ENCODE measurements at regions not wholly inside any gene's neighbourhood (a gene's known extent, or its start where the extent isn't known, plus 50 kb on each side); places are given as distances from the start of the nearest gene placed in this dataset.

DNA sequence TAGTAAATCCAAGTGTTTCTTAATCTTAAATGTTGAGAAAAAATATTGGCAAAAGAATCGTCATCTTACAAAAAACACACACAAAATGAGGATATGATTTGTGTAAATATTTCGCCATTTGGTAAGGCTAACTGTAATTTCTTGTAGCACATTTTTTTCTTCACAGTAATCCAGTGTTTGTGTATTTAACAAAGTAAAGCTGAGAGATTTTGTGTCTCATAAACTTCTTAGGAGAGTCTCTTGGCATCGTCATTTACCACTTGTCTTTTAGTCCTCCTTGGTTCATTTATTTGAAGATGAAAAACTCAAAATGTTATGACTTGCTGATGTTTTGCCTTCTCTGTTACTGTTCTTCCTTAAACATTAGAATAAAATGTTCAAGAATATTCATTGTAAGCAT lies 326.7 kb upstream of the PITX2 start:
- no peaks in the 10 kb centered on the region for H3K36me3 Mint-ChIP-seq (ENCODE audit: low read depth)
- H3K27ac Mint-ChIP-seq = no peak overlapping the region
- H3K4me3 Mint-ChIP-seq = no peak overlapping the region
- POLR2A ChIA-PET = no interaction called here
- ATAC-seq (no peak), DNase-seq (no peak)
- H3K27me3 Mint-ChIP-seq = no peaks in the 10 kb centered on the region
- CTCF ChIA-PET = no interaction called here
- no peaks in the 10 kb centered on the region for H3K9me3 Mint-ChIP-seq (ENCODE audit: low read depth)
- no peaks in the 10 kb centered on the region for H3K4me1 Mint-ChIP-seq
- intact Hi-C loops (cut with DNase I, micrococcal nuclease) = no loop called here

- ATAC-seq = no peak
- Mint-ChIP-seq H3K9me3 (ENCODE audit: low read depth) (no peaks in the 10 kb centered on the region), H3K27me3 (no peaks in the 10 kb centered on the region), H3K4me1 (no peaks in the 10 kb centered on the region), H3K4me3 (no peak overlapping the region), H3K36me3 (ENCODE audit: low read depth) (no peaks in the 10 kb centered on the region), H3K27ac (no peak overlapping the region)
- no peak for DNase-seq
- POLR2A ChIA-PET = no interaction called here
- CTCF ChIA-PET = no interaction called here
- intact Hi-C loops (cut with DNase I, micrococcal nuclease) = no loop called here
Measured at GRCh38 chr4:110950731-110951130, 327.9 kb upstream of the PITX2 start.

- no peak overlapping the region for H3K27ac Mint-ChIP-seq
- CTCF ChIA-PET = no interaction called here
- POLR2A ChIA-PET = no interaction called here
- no peaks in the 10 kb centered on the region for H3K27me3 Mint-ChIP-seq
- no peaks in the 10 kb centered on the region for H3K9me3 Mint-ChIP-seq (ENCODE audit: low read depth)
- DNase-seq (no peak), ATAC-seq (no peak)
- no peaks in the 10 kb centered on the region for H3K4me1 Mint-ChIP-seq
- H3K36me3 Mint-ChIP-seq (ENCODE audit: low read depth) = no peaks in the 10 kb centered on the region
- H3K4me3 Mint-ChIP-seq = no peak overlapping the region
- intact Hi-C loops (cut with DNase I, micrococcal nuclease) = no loop called here
Measured at GRCh38 chr4:110953191-110953590, 330.3 kb upstream of the PITX2 start.

DNA sequence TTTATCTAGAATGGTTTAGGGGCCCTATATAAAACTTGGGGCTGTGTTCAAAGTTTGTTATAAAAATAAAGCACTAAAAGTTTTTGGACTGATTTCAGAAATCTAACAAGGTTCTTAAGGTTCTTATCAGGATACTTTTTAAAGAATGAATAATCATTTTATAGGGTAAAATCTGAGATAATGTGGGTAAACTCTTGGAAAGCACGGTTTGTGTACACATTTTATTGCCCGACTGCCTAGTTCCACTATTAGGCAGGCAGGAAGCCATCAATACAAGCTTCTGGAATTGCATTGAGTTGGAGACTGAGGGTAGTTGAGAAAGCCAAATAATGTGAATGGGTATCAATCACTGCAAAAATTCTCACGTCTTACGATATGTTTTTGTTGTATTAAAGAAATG lies 331.0 kb upstream of the PITX2 start:
- intact Hi-C loops (cut with DNase I, micrococcal nuclease) = no loop called here
- ATAC-seq (no peak), DNase-seq (no peak)
- ChIA-PET CTCF (no interaction called here), POLR2A (no interaction called here)
- Mint-ChIP-seq H3K36me3 (ENCODE audit: low read depth) (no peaks in the 10 kb centered on the region), H3K4me1 (no peaks in the 10 kb centered on the region), H3K27me3 (no peaks in the 10 kb centered on the region), H3K27ac (no peak overlapping the region), H3K4me3 (no peak overlapping the region), H3K9me3 (ENCODE audit: low read depth) (no peaks in the 10 kb centered on the region)

GRCh38 chr4:110955748-110956147 lies 332.9 kb upstream of the PITX2 start:
- intact Hi-C loops (cut with DNase I, micrococcal nuclease) = no loop called here
- no peak for ATAC-seq
- H3K27me3 Mint-ChIP-seq = no peaks in the 10 kb centered on the region
- POLR2A ChIA-PET = no interaction called here
- no peak overlapping the region for H3K27ac Mint-ChIP-seq
- CTCF ChIA-PET = no interaction called here
- no peaks in the 10 kb centered on the region for H3K4me1 Mint-ChIP-seq
- H3K4me3 Mint-ChIP-seq = no peak overlapping the region
- DNase-seq = no peak
- no peaks in the 10 kb centered on the region for H3K36me3 Mint-ChIP-seq (ENCODE audit: low read depth)
- H3K9me3 Mint-ChIP-seq (ENCODE audit: low read depth) = no peaks in the 10 kb centered on the region

DNA sequence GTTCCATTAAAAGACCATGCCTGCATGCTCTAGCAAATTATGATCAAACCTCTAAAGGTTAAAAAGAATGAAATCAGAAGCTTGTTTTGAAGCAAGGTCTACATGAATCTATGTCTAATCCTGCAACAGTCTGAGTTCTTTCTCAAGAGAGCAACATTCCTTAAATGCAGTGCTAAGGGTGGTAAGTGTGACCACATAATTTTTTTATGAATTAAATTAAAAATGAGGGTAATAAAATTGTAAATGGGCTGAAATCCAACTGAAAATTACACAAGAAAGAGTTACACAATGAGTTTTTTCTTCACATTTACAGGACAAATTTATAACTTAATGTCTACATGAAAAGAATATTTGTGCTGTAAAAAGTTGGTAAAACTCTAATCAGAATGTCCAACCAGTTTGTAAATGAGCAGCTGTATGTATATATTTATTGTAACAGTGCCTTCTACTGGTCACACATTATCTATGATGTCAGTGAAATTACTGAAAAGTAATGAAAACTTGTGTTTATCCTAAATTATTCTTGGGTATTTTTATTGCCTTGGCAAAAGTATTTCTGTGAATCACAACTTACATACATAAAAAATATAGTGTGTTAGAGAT lies 336.3 kb upstream of the PITX2 start:
- DNase-seq (no peak), ATAC-seq (no peak)
- no peaks in the 10 kb centered on the region for H3K9me3 Mint-ChIP-seq (ENCODE audit: low read depth)
- no peaks in the 10 kb centered on the region for H3K27me3 Mint-ChIP-seq
- POLR2A ChIA-PET = no interaction called here
- no peak overlapping the region for H3K27ac Mint-ChIP-seq
- no peaks in the 10 kb centered on the region for H3K36me3 Mint-ChIP-seq (ENCODE audit: low read depth)
- H3K4me1 Mint-ChIP-seq = no peaks in the 10 kb centered on the region
- no peak overlapping the region for H3K4me3 Mint-ChIP-seq
- intact Hi-C loops (cut with DNase I, micrococcal nuclease) = no loop called here
- CTCF ChIA-PET = no interaction called here

DNA sequence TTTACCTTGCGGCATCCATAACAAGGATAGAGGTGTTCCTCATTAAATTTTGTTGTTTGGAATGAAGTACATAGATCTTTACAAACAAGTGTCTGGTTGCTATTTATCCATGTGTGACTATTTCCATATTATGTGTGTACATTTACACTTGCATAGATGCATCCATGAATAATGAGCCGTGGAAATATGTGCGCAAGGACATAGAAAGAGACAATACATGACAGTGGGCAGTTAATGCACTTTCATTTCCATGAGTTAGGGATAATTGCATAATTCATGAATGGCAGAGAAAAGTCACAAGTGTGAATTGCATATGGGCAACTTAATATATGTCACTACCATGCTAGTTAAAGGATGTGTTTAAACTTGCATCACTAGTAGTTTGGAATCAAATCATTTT lies 338.2 kb upstream of the PITX2 start:
- DNase-seq (no peak), ATAC-seq (no peak)
- no peaks in the 10 kb centered on the region for H3K27me3 Mint-ChIP-seq
- H3K27ac Mint-ChIP-seq = no peak overlapping the region
- no peaks in the 10 kb centered on the region for H3K4me1 Mint-ChIP-seq
- intact Hi-C loops (cut with DNase I, micrococcal nuclease) = no loop called here
- ChIA-PET CTCF (no interaction called here), POLR2A (no interaction called here)
- no peak overlapping the region for H3K4me3 Mint-ChIP-seq
- H3K9me3 Mint-ChIP-seq (ENCODE audit: low read depth) = no peaks in the 10 kb centered on the region
- H3K36me3 Mint-ChIP-seq (ENCODE audit: low read depth) = no peaks in the 10 kb centered on the region

- ChIA-PET CTCF (no interaction called here), POLR2A (no interaction called here)
- DNase-seq (no peak), ATAC-seq (no peak)
- Mint-ChIP-seq H3K27me3 (no peaks in the 10 kb centered on the region), H3K36me3 (ENCODE audit: low read depth) (no peaks in the 10 kb centered on the region), H3K9me3 (ENCODE audit: low read depth) (no peaks in the 10 kb centered on the region), H3K4me1 (no peaks in the 10 kb centered on the region), H3K27ac (no peak overlapping the region), H3K4me3 (no peak overlapping the region)
- intact Hi-C loops (cut with DNase I, micrococcal nuclease) = no loop called here
Measured at GRCh38 chr4:110962616-110963015, 339.7 kb upstream of the PITX2 start.

GRCh38 chr4:110963662-110964280 lies 340.9 kb upstream of the PITX2 start:
- POLR2A ChIA-PET = no interaction called here

GRCh38 chr4:110967936-110968335 lies 345.1 kb upstream of the PITX2 start:
- ChIA-PET CTCF (no interaction called here), POLR2A (no interaction called here)
- Mint-ChIP-seq H3K4me1 (no peaks in the 10 kb centered on the region), H3K36me3 (ENCODE audit: low read depth) (no peaks in the 10 kb centered on the region), H3K27me3 (no peaks in the 10 kb centered on the region), H3K27ac (no peak overlapping the region), H3K9me3 (ENCODE audit: low read depth) (no peaks in the 10 kb centered on the region), H3K4me3 (no peak overlapping the region)
- ATAC-seq (no peak), DNase-seq (no peak)
- intact Hi-C loops (cut with DNase I, micrococcal nuclease) = no loop called here

More at GRCh38 chr4:110963662-110964280, 340.9 kb upstream of the PITX2 start:
- DNase-seq (no peak), ATAC-seq (no peak)
- Mint-ChIP-seq H3K27ac (no peak overlapping the region), H3K36me3 (ENCODE audit: low read depth) (no peaks in the 10 kb centered on the region), H3K27me3 (no peaks in the 10 kb centered on the region), H3K9me3 (ENCODE audit: low read depth) (no peaks in the 10 kb centered on the region), H3K4me3 (no peak overlapping the region), H3K4me1 (no peaks in the 10 kb centered on the region)
- CTCF ChIA-PET = no interaction called here
- intact Hi-C loops (cut with DNase I, micrococcal nuclease) = no loop called here

DNA sequence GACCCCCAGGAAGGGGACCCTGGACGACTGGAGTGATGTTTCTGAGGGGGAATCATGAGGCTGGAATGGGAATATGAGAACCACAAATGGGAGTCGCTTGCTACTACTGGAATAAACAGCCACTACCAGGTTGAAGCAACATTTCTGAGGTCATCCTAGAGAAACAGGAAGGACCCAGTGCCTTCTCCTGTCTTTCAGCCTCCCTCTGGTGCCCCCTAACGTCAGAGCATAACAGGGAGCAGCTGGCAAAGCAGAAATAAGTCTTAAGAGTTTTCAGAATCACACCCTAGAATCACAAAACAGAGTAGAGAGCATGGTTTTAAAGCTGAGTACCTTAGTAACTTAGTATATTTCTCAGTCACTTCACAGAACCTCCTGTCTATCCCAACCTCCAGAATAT lies 347.8 kb upstream of the PITX2 start:
- DNase-seq (peak; percentile 35), ATAC-seq (no peak)
- Mint-ChIP-seq H3K4me3 (no peak overlapping the region), H3K27me3 (no peaks in the 10 kb centered on the region), H3K36me3 (ENCODE audit: low read depth) (no peaks in the 10 kb centered on the region), H3K27ac (no peak overlapping the region), H3K9me3 (ENCODE audit: low read depth) (no peaks in the 10 kb centered on the region), H3K4me1 (no peaks in the 10 kb centered on the region)
- CTCF ChIA-PET = no interaction called here
- POLR2A ChIA-PET = no interaction called here
- intact Hi-C loops (cut with DNase I, micrococcal nuclease) = loop anchor here in 1 of 2 experiments (5.0 kb wide), 1 partner anchor 338 kb away; no protein-coding TSS in a partner anchor

- DNase-seq = no peak
- H3K27ac Mint-ChIP-seq = no peak overlapping the region
- intact Hi-C loops (cut with DNase I, micrococcal nuclease) = no loop called here
- ATAC-seq = no peak
- H3K4me3 Mint-ChIP-seq = no peak overlapping the region
- H3K27me3 Mint-ChIP-seq = no peaks in the 10 kb centered on the region
- H3K36me3 Mint-ChIP-seq (ENCODE audit: low read depth) = no peaks in the 10 kb centered on the region
- CTCF ChIA-PET = no interaction called here
- POLR2A ChIA-PET = no interaction called here
- H3K4me1 Mint-ChIP-seq = no peaks in the 10 kb centered on the region
- H3K9me3 Mint-ChIP-seq (ENCODE audit: low read depth) = peaks cover 2% of the 10 kb centered on the region
Measured at GRCh38 chr4:110975338-110975737, 352.5 kb upstream of the PITX2 start.

DNA sequence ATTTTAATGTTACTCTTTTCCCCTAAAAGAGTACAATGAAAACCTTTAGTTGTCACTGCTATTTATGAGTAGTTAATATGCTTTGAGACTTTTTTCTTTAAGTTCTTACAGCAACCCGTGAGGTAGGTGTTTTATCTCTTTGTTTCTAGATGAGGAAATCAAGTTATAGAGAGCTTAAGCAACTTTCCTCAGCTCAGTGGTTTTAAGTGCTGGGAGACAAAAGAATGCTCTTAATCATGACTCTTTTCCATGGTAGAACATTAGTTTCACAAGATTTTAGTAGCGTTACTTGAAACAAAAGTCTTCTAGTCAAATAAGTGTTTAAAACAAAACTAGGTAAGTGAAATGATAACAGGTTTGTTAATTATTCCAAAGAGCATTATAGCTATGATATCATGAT lies 354.7 kb upstream of the PITX2 start:
- Mint-ChIP-seq H3K4me3 (no peak overlapping the region), H3K36me3 (ENCODE audit: low read depth) (no peaks in the 10 kb centered on the region), H3K9me3 (ENCODE audit: low read depth) (peaks cover 2% of the 10 kb centered on the region), H3K27me3 (no peaks in the 10 kb centered on the region), H3K4me1 (no peaks in the 10 kb centered on the region), H3K27ac (no peak overlapping the region)
- intact Hi-C loops (cut with DNase I, micrococcal nuclease) = no loop called here
- no peak for ATAC-seq
- POLR2A ChIA-PET = no interaction called here
- CTCF ChIA-PET = no interaction called here
- no peak for DNase-seq
